ENCODE measurements at regions not wholly inside any gene's neighbourhood (a gene's known extent, or its start where the extent isn't known, plus 50 kb on each side); places are given as distances from the start of the nearest gene placed in this dataset.
A peak's percentile ranks its signal among the peaks of the same experiment; 100 is the strongest.

DNA sequence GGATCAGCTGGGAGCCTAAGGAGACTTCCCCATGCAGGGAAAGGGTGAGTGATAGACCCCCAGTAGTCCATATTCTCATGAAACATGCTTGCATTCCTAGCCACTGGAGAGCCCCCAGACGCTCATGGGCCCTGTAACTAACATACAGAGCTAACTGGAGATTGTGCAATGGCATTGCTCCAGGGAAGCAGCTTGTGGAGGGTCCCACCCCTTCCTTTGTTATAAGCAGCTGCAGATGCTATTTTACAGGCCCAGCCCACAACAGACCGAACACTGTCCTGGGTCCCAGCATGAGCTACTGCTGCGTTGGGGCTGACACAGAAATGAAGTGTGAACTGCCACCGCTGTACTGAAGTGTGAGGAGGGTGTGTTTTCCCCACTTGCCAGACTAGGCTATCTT, 1465.7 kb upstream of the DIAPH2 start:
- no peak overlapping the region for H3K4me3 ChIP-seq (ENCODE audit: low read length)
- H3K9me3 ChIP-seq (ENCODE audit: low read length): peaks cover 18% of the 10 kb centered on the region
- H3K4me1 ChIP-seq (ENCODE audit: low read length): no peaks in the 10 kb centered on the region
- H3K79me2 ChIP-seq (ENCODE audit: low read length): no peaks in the 10 kb centered on the region
- H3K4me2 ChIP-seq (ENCODE audit: low read depth, low read length, poor library complexity, severe bottlenecking): no peak overlapping the region
- no peak overlapping the region for H2AFZ ChIP-seq (ENCODE audit: low read length)
- no peaks in the 10 kb centered on the region for H3K27me3 ChIP-seq (ENCODE audit: low read length)
- no peak overlapping the region for H3K9ac ChIP-seq (ENCODE audit: low read length)
- no peak for DNase-seq
- no peaks in the 10 kb centered on the region for H4K20me1 ChIP-seq (ENCODE audit: insufficient read depth, low read depth, low read length)
- H3K27ac ChIP-seq (ENCODE audit: low read length): no peak overlapping the region
- no peaks in the 10 kb centered on the region for H3K36me3 ChIP-seq (ENCODE audit: insufficient read depth, low read length)
- H3K9me2 ChIP-seq (replicated peaks; ENCODE audit: insufficient read depth, low read length): no peaks in the 10 kb centered on the region

DNA sequence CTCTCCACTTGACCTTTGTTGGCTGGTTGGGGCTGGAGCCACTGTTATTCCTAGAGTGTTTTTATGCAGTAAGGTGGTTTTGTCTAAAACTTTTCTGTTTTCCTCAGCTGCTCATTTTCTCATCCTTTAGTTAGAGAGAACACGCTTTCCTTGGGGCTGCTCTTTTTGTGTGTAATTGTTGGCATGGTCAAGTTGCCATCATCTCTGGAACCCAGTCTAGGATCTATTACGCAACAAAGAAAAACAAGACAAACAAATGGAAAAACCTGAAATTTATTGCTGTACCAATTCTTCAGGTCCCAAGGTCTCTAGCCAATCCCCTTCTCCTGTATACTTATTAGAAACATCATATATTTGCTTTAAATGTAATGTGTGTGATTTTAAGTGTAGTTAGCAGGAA, 1436.3 kb upstream of the DIAPH2 start:
- H3K79me2 ChIP-seq (ENCODE audit: low read length): no peaks in the 10 kb centered on the region
- no peaks in the 10 kb centered on the region for H4K20me1 ChIP-seq (ENCODE audit: insufficient read depth, low read depth, low read length)
- H3K9me3 ChIP-seq (ENCODE audit: low read length): peaks cover 30% of the 10 kb centered on the region
- no peak overlapping the region for H3K27ac ChIP-seq (ENCODE audit: low read length)
- H3K36me3 ChIP-seq (ENCODE audit: insufficient read depth, low read length): no peaks in the 10 kb centered on the region
- H3K4me3 ChIP-seq (ENCODE audit: low read length): no peak overlapping the region
- H3K4me2 ChIP-seq (ENCODE audit: low read depth, low read length, poor library complexity, severe bottlenecking): no peak overlapping the region
- no peak overlapping the region for H2AFZ ChIP-seq (ENCODE audit: low read length)
- no peaks in the 10 kb centered on the region for H3K27me3 ChIP-seq (ENCODE audit: low read length)
- no peaks in the 10 kb centered on the region for H3K4me1 ChIP-seq (ENCODE audit: low read length)
- no peak for DNase-seq
- H3K9ac ChIP-seq (ENCODE audit: low read length): no peak overlapping the region
- H3K9me2 ChIP-seq (replicated peaks; ENCODE audit: insufficient read depth, low read length): no peaks in the 10 kb centered on the region

DNA sequence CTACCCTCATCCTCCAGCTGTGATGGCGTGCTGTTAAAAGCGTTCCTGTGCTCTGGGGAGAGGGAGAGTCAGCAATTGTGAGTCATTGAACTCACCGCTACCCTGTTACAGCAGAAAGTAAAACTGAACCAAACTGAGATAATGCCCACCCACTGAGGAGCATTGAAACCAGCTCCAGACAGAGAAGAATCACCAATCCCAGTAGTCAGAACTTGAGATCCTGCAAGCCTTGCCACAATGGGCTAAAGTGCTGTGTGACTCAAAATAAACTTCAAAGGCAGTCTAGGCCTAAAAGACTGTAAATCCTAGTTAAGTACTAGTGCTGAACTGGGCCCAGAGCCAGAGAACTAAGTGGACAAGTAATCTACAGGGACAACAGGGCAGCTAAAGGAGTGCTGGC, 1394.2 kb upstream of the DIAPH2 start:
- Histone ChIP-seq H3K27me3 (ENCODE audit: low read length) (no peaks in the 10 kb centered on the region), H2AFZ (ENCODE audit: low read length) (no peak overlapping the region), H3K36me3 (ENCODE audit: insufficient read depth, low read length) (no peaks in the 10 kb centered on the region), H3K4me2 (ENCODE audit: low read depth, low read length, poor library complexity, severe bottlenecking) (no peak overlapping the region), H3K9me3 (ENCODE audit: low read length) (peaks cover 46% of the 10 kb centered on the region), H3K27ac (ENCODE audit: low read length) (no peak overlapping the region), H3K9ac (ENCODE audit: low read length) (no peak overlapping the region), H4K20me1 (ENCODE audit: insufficient read depth, low read depth, low read length) (no peaks in the 10 kb centered on the region), H3K4me1 (ENCODE audit: low read length) (no peaks in the 10 kb centered on the region), H3K79me2 (ENCODE audit: low read length) (no peaks in the 10 kb centered on the region), H3K9me2 (replicated peaks; ENCODE audit: insufficient read depth, low read length) (no peaks in the 10 kb centered on the region), H3K4me3 (ENCODE audit: low read length) (no peak overlapping the region)
- DNase-seq: no peak

DNA sequence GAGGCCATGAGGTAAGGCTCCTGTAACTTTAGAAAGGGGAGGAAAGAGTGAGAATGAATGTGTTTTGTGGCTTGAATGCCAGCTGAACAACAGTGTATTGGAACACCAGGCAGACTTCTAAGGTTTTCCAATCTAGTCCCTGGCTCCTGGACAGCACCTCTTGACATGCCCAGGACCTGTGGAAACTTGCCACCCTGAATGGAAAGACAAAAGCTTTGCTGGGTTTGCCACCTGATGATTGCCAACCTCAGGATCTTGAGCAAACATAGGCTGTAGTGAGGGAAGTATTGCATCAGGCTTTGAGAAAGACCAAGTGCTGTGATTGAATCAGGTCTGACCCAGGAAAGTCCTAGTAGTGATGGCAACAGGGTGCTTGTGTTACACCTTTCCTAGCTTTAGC, 1393.1 kb upstream of the DIAPH2 start:
- no peak overlapping the region for H3K4me3 ChIP-seq (ENCODE audit: low read length)
- peaks cover 50% of the 10 kb centered on the region for H3K9me3 ChIP-seq (ENCODE audit: low read length)
- no peak overlapping the region for H2AFZ ChIP-seq (ENCODE audit: low read length)
- no peaks in the 10 kb centered on the region for H3K36me3 ChIP-seq (ENCODE audit: insufficient read depth, low read length)
- DNase-seq: no peak
- no peak overlapping the region for H3K27ac ChIP-seq (ENCODE audit: low read length)
- no peak overlapping the region for H3K4me2 ChIP-seq (ENCODE audit: low read depth, low read length, poor library complexity, severe bottlenecking)
- no peaks in the 10 kb centered on the region for H3K27me3 ChIP-seq (ENCODE audit: low read length)
- H3K9ac ChIP-seq (ENCODE audit: low read length): no peak overlapping the region
- no peaks in the 10 kb centered on the region for H3K79me2 ChIP-seq (ENCODE audit: low read length)
- H4K20me1 ChIP-seq (ENCODE audit: insufficient read depth, low read depth, low read length): no peaks in the 10 kb centered on the region
- H3K4me1 ChIP-seq (ENCODE audit: low read length): no peaks in the 10 kb centered on the region
- H3K9me2 ChIP-seq (replicated peaks; ENCODE audit: insufficient read depth, low read length): no peaks in the 10 kb centered on the region

DNA sequence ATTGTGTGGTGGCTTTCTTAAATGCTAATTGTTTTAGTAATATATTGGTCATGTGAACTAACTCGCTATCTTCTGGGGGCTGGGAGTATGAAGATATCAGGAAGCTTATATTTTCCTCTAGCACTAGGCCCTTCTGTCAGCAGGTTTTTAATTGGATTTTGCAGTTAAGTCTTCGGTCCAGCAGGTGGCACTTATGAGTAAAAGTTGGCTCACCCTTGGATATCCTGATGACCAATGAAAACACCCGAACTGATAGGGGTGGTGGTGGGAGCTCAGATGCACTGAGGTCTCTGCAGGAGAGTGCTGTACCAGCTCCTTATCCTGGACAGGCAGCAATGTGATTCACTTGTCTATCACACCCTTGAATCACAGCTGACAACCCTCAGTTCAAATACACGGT, 1365.8 kb upstream of the DIAPH2 start:
- Histone ChIP-seq H3K9me3 (ENCODE audit: low read length) (peaks cover 31% of the 10 kb centered on the region), H3K36me3 (ENCODE audit: insufficient read depth, low read length) (no peaks in the 10 kb centered on the region)

DNA sequence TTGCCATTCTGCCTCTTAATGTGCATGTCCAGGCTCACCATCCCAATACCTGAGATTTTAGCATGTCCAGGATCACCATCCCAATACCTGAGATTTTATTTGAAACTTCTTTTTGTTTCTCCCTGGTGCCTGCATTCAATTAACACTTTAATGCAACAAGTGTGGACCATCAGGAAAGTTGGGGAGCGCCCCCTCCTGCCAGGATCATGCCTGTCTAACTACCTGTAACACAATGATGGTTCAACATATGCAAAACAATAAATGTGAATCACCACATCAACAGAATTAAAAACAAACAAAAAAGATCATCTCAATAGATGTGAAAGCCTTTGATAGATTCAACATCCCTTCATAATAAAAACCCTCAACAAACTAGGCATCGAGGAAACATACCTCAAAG, 1359.5 kb upstream of the DIAPH2 start:
- Histone ChIP-seq H3K9ac (ENCODE audit: low read length) (no peak overlapping the region), H3K4me2 (ENCODE audit: low read depth, low read length, poor library complexity, severe bottlenecking) (no peak overlapping the region), H3K27me3 (ENCODE audit: low read length) (no peaks in the 10 kb centered on the region), H4K20me1 (ENCODE audit: insufficient read depth, low read depth, low read length) (no peaks in the 10 kb centered on the region), H3K4me3 (ENCODE audit: low read length) (no peak overlapping the region), H2AFZ (ENCODE audit: low read length) (no peak overlapping the region), H3K4me1 (ENCODE audit: low read length) (no peaks in the 10 kb centered on the region), H3K36me3 (ENCODE audit: insufficient read depth, low read length) (no peaks in the 10 kb centered on the region), H3K9me3 (ENCODE audit: low read length) (peaks cover 27% of the 10 kb centered on the region), H3K79me2 (ENCODE audit: low read length) (no peaks in the 10 kb centered on the region), H3K27ac (ENCODE audit: low read length) (no peak overlapping the region), H3K9me2 (replicated peaks; ENCODE audit: insufficient read depth, low read length) (no peaks in the 10 kb centered on the region)
- no peak for DNase-seq

More for the DNA sequence above, 1365.8 kb upstream of the DIAPH2 start:
- H2AFZ ChIP-seq (ENCODE audit: low read length): no peak overlapping the region
- no peaks in the 10 kb centered on the region for H3K4me1 ChIP-seq (ENCODE audit: low read length)
- no peak overlapping the region for H3K27ac ChIP-seq (ENCODE audit: low read length)
- no peak overlapping the region for H3K9ac ChIP-seq (ENCODE audit: low read length)
- H3K79me2 ChIP-seq (ENCODE audit: low read length): no peaks in the 10 kb centered on the region
- no peak overlapping the region for H3K4me3 ChIP-seq (ENCODE audit: low read length)
- H4K20me1 ChIP-seq (ENCODE audit: insufficient read depth, low read depth, low read length): no peaks in the 10 kb centered on the region
- no peak overlapping the region for H3K4me2 ChIP-seq (ENCODE audit: low read depth, low read length, poor library complexity, severe bottlenecking)
- peak; percentile 54 for DNase-seq
- H3K27me3 ChIP-seq (ENCODE audit: low read length): no peaks in the 10 kb centered on the region
- H3K9me2 ChIP-seq (replicated peaks; ENCODE audit: insufficient read depth, low read length): no peaks in the 10 kb centered on the region

DNA sequence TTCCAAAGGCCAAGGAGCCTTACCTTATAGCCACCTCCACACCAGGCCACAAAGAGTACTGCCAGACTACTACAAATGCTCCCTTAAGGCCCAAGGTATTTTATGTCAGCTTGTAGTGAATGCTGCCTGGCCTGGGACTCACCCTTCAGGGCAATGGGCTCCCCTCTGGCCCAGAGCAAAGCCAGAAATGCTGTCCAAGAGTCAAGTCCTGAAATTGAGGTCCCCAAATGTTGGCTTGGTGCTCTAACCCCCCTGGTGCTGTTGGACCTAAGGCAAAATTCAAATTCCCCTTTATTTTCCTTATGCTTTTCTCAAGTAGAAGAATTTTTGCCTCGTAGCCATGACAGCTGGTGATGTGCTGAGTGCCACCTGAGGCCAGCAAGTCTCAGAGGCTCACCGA, 1354.3 kb upstream of the DIAPH2 start:
- Histone ChIP-seq H3K36me3 (ENCODE audit: insufficient read depth, low read length) (no peaks in the 10 kb centered on the region), H3K4me1 (ENCODE audit: low read length) (no peaks in the 10 kb centered on the region), H3K79me2 (ENCODE audit: low read length) (no peaks in the 10 kb centered on the region), H4K20me1 (ENCODE audit: insufficient read depth, low read depth, low read length) (no peaks in the 10 kb centered on the region), H3K9me3 (ENCODE audit: low read length) (peaks cover 32% of the 10 kb centered on the region), H3K9ac (ENCODE audit: low read length) (no peak overlapping the region), H3K4me2 (ENCODE audit: low read depth, low read length, poor library complexity, severe bottlenecking) (no peak overlapping the region), H3K4me3 (ENCODE audit: low read length) (no peak overlapping the region), H3K27me3 (ENCODE audit: low read length) (no peaks in the 10 kb centered on the region), H2AFZ (ENCODE audit: low read length) (no peak overlapping the region), H3K9me2 (replicated peaks; ENCODE audit: insufficient read depth, low read length) (no peaks in the 10 kb centered on the region), H3K27ac (ENCODE audit: low read length) (no peak overlapping the region)
- DNase-seq: no peak

DNA sequence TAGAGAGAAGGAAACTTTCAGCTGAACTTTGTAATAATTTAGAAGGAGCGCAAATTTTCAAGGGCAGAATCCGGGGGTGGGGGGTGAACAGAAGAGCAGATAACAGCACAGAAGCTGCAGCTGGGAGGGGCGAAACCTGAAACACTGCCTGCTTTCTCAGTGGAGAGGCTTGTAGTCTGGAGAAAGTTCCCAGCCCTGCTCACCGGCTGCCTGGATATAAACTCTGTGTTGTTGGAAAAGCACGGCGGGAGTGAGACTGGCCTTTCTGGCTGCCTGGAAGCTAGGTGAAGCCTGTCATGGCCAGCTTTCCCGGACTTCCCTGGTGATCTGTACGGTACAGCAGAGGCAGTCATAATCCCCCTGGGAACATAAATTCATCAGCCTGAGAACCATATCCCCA, 1352.1 kb upstream of the DIAPH2 start:
- H3K36me3 ChIP-seq (ENCODE audit: insufficient read depth, low read length): no peaks in the 10 kb centered on the region
- DNase-seq: no peak
- peaks cover 38% of the 10 kb centered on the region for H3K9me3 ChIP-seq (ENCODE audit: low read length)
- H3K79me2 ChIP-seq (ENCODE audit: low read length): no peaks in the 10 kb centered on the region
- H3K27me3 ChIP-seq (ENCODE audit: low read length): no peaks in the 10 kb centered on the region
- H3K9me2 ChIP-seq (replicated peaks; ENCODE audit: insufficient read depth, low read length): no peaks in the 10 kb centered on the region
- H3K9ac ChIP-seq (ENCODE audit: low read length): no peak overlapping the region
- H3K4me1 ChIP-seq (ENCODE audit: low read length): no peaks in the 10 kb centered on the region
- no peaks in the 10 kb centered on the region for H4K20me1 ChIP-seq (ENCODE audit: insufficient read depth, low read depth, low read length)
- no peak overlapping the region for H3K4me3 ChIP-seq (ENCODE audit: low read length)
- H3K4me2 ChIP-seq (ENCODE audit: low read depth, low read length, poor library complexity, severe bottlenecking): no peak overlapping the region
- no peak overlapping the region for H2AFZ ChIP-seq (ENCODE audit: low read length)
- no peak overlapping the region for H3K27ac ChIP-seq (ENCODE audit: low read length)

DNA sequence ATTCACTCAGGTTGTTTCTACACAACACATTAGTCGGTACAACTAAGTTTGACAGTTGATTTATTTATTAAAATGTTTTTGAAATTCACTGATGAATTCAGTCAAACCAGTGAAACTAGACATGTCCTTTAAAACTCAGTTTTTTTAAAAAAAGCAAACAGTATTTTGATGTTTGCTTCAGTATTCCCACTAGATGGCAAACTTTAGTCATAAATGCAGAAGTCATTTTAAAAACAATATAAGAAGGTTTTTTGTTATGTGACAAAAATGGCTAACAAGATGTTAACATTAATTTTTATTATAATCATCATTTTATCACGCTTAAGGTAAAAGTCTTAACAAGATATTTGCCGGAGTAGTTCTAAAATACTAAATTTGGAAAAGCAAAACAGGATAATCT, 1337.8 kb upstream of the DIAPH2 start:
- H3K9ac ChIP-seq (ENCODE audit: low read length): no peak overlapping the region
- no peaks in the 10 kb centered on the region for H4K20me1 ChIP-seq (ENCODE audit: insufficient read depth, low read depth, low read length)
- no peaks in the 10 kb centered on the region for H3K4me1 ChIP-seq (ENCODE audit: low read length)
- H3K27me3 ChIP-seq (ENCODE audit: low read length): no peaks in the 10 kb centered on the region
- H3K27ac ChIP-seq (ENCODE audit: low read length): no peak overlapping the region
- no peak overlapping the region for H3K4me3 ChIP-seq (ENCODE audit: low read length)
- H3K9me3 ChIP-seq (ENCODE audit: low read length): no peaks in the 10 kb centered on the region
- H3K4me2 ChIP-seq (ENCODE audit: low read depth, low read length, poor library complexity, severe bottlenecking): no peak overlapping the region
- no peaks in the 10 kb centered on the region for H3K79me2 ChIP-seq (ENCODE audit: low read length)
- DNase-seq: peak; percentile 57
- H3K36me3 ChIP-seq (ENCODE audit: insufficient read depth, low read length): no peaks in the 10 kb centered on the region
- H2AFZ ChIP-seq (ENCODE audit: low read length): no peak overlapping the region
- no peaks in the 10 kb centered on the region for H3K9me2 ChIP-seq (replicated peaks; ENCODE audit: insufficient read depth, low read length)

Data from Karpas-422 (cell line).